Gastroesophageal sphincter (tissue), 3 donors: ENCODE measurements at regions not wholly inside any gene's neighbourhood (a gene's known extent, or its start where the extent isn't known, plus 50 kb on each side); places are given as distances from the start of the nearest gene placed in this dataset.

Source experiments
- CTCF ChIP-seq, 4 experiments: fragments of 200-600 bp in 2 of 4; fragments of 450-650 bp in 2 of 4; sonication (generic) in 1 of 4; IDR thresholded peaks; one replicate each; pipeline ENCODE4 v1.5.1; 2017 to 2019; ENCODE audit warnings: antibody characterized with exemption in 4 of 4, mild to moderate bottlenecking in 2 of 4, moderate library complexity in 2 of 4
- POLR2AphosphoS5 ChIP-seq: sonication (generic); formaldehyde crosslinking; IDR thresholded peaks from one replicate; pipeline ENCODE4 v1.6.1; 2017; ENCODE audit warnings: antibody characterized with exemption

- TF ChIP-seq CTCF (IDR thresholded peaks at IDR 0.05) (no peak), POLR2AphosphoS5 (no peak)
Measured at GRCh38 chr1:72781038-72781437, 498.7 kb upstream of the NEGR1 start.
